ENCODE measurements at regions not wholly inside any gene's neighbourhood (a gene's known extent, or its start where the extent isn't known, plus 50 kb on each side); places are given as distances from the start of the nearest gene placed in this dataset.

- intact Hi-C loops (cut with micrococcal nuclease), result loop anchor here in 1 of 2 donors (10.0 kb wide), 1 partner anchor 690 kb away; no protein-coding TSS in a partner anchor
These were observed 81.2 kb upstream of the GZMB start for GRCh38 chr14:24715239-24715638.

DNA sequence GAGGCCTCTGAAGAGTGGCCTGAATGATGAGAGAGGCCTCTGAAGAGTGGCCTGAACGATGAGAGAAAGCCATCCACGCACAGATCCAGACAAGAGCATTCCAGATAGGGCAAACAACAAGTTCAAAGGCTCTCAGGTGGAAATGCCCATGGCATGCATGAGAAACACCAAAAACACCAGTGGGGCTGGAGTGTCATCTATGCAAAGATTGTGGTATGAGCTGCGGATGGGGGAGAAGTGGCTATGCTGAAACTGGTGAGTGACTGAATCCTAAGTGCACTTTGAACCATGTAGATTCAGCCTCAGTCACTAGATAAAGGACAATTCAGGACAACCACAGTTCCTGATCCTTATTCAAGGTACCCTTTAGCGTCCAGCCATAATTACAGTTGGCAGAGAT is 79.4 kb upstream of the GZMB start:
- CTCF ChIA-PET, result interaction anchor here (1.9 kb wide), 1 partner anchor 9 kb away, joined by 4 read pairs; no protein-coding TSS in a partner anchor

More at GRCh38 chr14:24715239-24715638, 81.2 kb upstream of the GZMB start:
- H3K4me1 Mint-ChIP-seq, result peaks cover 0 to 4% (median 0%) of the 10 kb centered on the region in 7 donors
- H3K27me3 Mint-ChIP-seq, result peaks cover 17 to 37% (median 23%) of the 10 kb centered on the region in 5 donors
- no peaks in the 10 kb centered on the region for H3K27me3 ChIP-seq (ENCODE audit: control insufficient read depth in 2 of 2, insufficient read depth in 2 of 2, low read length in 2 of 2)
- peak overlapping the region in 1 of 9 donors; percentile 71 for H3K27ac Mint-ChIP-seq
- no peaks in the 10 kb centered on the region for H3K4me1 ChIP-seq (ENCODE audit: control insufficient read depth in 2 of 2, insufficient read depth in 2 of 2, low read length in 2 of 2)
- no peak for DNase-seq
- CTCF ChIA-PET, result interaction anchor here (1.0 to 1.7 kb wide), 2 partner anchors 9 to 25 kb away, joined by 3 read pairs; no protein-coding TSS in a partner anchor
- H3K9me3 Mint-ChIP-seq, result no peaks in the 10 kb centered on the region
- no peak overlapping the region for H3K4me3 Mint-ChIP-seq
- no peaks in the 10 kb centered on the region for H3K36me3 Mint-ChIP-seq
- POLR2A ChIA-PET, result no interaction called here
- H3K27ac ChIP-seq (ENCODE audit: low read depth, low read length), result no peak overlapping the region
- no peak for ATAC-seq
- no peak overlapping the region for H3K4me3 ChIP-seq (ENCODE audit: low read length)
- H3K9me3 ChIP-seq (ENCODE audit: control insufficient read depth in 2 of 3, low read length in 3 of 3), result no peaks in the 10 kb centered on the region
- H3K36me3 ChIP-seq (ENCODE audit: control insufficient read depth in 2 of 3, insufficient read depth in 3 of 3, low read length in 3 of 3), result no peaks in the 10 kb centered on the region

DNA sequence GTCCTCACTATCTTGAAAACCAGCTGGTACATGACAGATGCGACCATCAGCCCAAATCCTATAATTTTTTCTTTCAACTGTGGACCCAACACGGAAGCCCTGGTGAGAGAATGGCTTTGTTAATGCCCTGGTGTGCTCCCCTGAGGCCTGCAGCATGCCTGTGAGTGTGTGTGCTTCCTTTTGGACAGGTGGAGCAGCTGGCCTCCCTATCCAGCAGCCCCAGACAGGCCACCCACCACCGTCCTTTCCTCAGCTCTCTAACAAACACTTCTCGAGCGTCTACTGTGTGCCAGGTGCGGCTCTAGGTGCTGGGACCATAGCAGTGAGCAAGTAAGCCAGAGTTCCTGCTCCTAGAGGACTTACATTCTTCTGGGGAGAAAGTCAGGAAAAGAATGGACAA is 78.9 kb upstream of the GZMB start:
- DNase-seq (no peak), ATAC-seq (no peak)
- Histone ChIP-seq H3K36me3 (ENCODE audit: control insufficient read depth in 2 of 3, insufficient read depth in 3 of 3, low read length in 3 of 3) (no peaks in the 10 kb centered on the region), H3K27ac (ENCODE audit: low read depth, low read length) (no peak overlapping the region), H3K9me3 (ENCODE audit: control insufficient read depth in 2 of 3, low read length in 3 of 3) (no peaks in the 10 kb centered on the region), H3K4me3 (ENCODE audit: low read length) (no peak overlapping the region), H3K4me1 (ENCODE audit: control insufficient read depth in 2 of 2, insufficient read depth in 2 of 2, low read length in 2 of 2) (no peaks in the 10 kb centered on the region), H3K27me3 (ENCODE audit: control insufficient read depth in 2 of 2, insufficient read depth in 2 of 2, low read length in 2 of 2) (no peaks in the 10 kb centered on the region)
- ChIA-PET CTCF (interaction anchor here (1.9 kb wide), 1 partner anchor 9 kb away, joined by 4 read pairs; no protein-coding TSS in a partner anchor), POLR2A (no interaction called here)
- no peak overlapping the region for H3K27ac Mint-ChIP-seq
- no peaks in the 10 kb centered on the region for H3K9me3 Mint-ChIP-seq
- H3K36me3 Mint-ChIP-seq, result no peaks in the 10 kb centered on the region
- peaks cover 0 to 4% (median 0%) of the 10 kb centered on the region in 7 donors for H3K4me1 Mint-ChIP-seq
- intact Hi-C loops (cut with micrococcal nuclease), result loop anchor here (5.0 to 10.0 kb wide), 2 partner anchors 439 to 692 kb away; no protein-coding TSS in a partner anchor
- peaks cover 13 to 24% (median 22%) of the 10 kb centered on the region in 5 donors for H3K27me3 Mint-ChIP-seq
- no peak overlapping the region for H3K4me3 Mint-ChIP-seq

More for the DNA sequence above, 79.4 kb upstream of the GZMB start:
- Mint-ChIP-seq H3K27ac (no peak overlapping the region), H3K27me3 (peaks cover 14 to 25% (median 23%) of the 10 kb centered on the region in 5 donors), H3K9me3 (no peaks in the 10 kb centered on the region), H3K4me1 (peaks cover 0 to 4% (median 0%) of the 10 kb centered on the region in 7 donors), H3K36me3 (no peaks in the 10 kb centered on the region), H3K4me3 (no peak overlapping the region)
- Histone ChIP-seq H3K4me1 (ENCODE audit: control insufficient read depth in 2 of 2, insufficient read depth in 2 of 2, low read length in 2 of 2) (no peaks in the 10 kb centered on the region), H3K36me3 (ENCODE audit: control insufficient read depth in 2 of 3, insufficient read depth in 3 of 3, low read length in 3 of 3) (no peaks in the 10 kb centered on the region), H3K9me3 (ENCODE audit: control insufficient read depth in 2 of 3, low read length in 3 of 3) (no peaks in the 10 kb centered on the region), H3K4me3 (ENCODE audit: low read length) (no peak overlapping the region), H3K27ac (ENCODE audit: low read depth, low read length) (no peak overlapping the region), H3K27me3 (ENCODE audit: control insufficient read depth in 2 of 2, insufficient read depth in 2 of 2, low read length in 2 of 2) (no peaks in the 10 kb centered on the region)
- ATAC-seq (no peak), DNase-seq (no peak)
- intact Hi-C loops (cut with micrococcal nuclease), result loop anchor here (5.0 to 10.0 kb wide), 2 partner anchors 439 to 691 kb away; no protein-coding TSS in a partner anchor
- POLR2A ChIA-PET, result no interaction called here

DNA sequence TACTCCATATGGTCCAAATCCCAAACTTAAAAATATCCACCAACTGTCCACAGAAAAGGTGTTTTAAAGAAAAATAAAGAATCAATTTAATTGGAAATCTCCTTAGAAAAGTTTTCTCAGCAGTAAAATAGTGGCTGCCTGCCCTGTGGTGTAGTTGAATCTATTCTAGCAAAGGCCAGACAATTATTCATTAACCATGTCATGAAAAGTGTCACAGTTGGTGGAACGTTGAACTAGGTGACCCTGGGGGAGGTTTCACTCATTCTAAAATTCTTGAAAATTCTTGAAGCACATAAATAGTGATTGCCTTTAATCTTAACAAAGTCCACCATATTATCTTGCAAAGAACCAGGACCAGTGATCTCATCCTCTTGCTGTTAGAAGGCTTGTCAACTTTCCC is 78.4 kb upstream of the GZMB start:
- no peak for DNase-seq
- CTCF ChIA-PET, result interaction anchor here (1.2 to 1.9 kb wide), 3 partner anchors 10 to 108 kb away, joined by 3 to 4 read pairs (median 3); no protein-coding TSS in a partner anchor
- H3K27ac ChIP-seq (ENCODE audit: low read depth, low read length), result no peak overlapping the region
- H3K4me3 Mint-ChIP-seq, result no peak overlapping the region
- no peaks in the 10 kb centered on the region for H3K9me3 ChIP-seq (ENCODE audit: control insufficient read depth in 2 of 3, low read length in 3 of 3)
- no peaks in the 10 kb centered on the region for H3K27me3 ChIP-seq (ENCODE audit: control insufficient read depth in 2 of 2, insufficient read depth in 2 of 2, low read length in 2 of 2)
- peaks cover 13 to 24% (median 22%) of the 10 kb centered on the region in 5 donors for H3K27me3 Mint-ChIP-seq
- intact Hi-C loops (cut with micrococcal nuclease), result loop anchor here (5.0 to 10.0 kb wide), 2 partner anchors 440 to 692 kb away; no protein-coding TSS in a partner anchor
- no peak for ATAC-seq
- H3K4me1 ChIP-seq (ENCODE audit: control insufficient read depth in 2 of 2, insufficient read depth in 2 of 2, low read length in 2 of 2), result no peaks in the 10 kb centered on the region
- H3K4me1 Mint-ChIP-seq, result peaks cover 0 to 4% (median 0%) of the 10 kb centered on the region in 7 donors
- POLR2A ChIA-PET, result no interaction called here
- H3K9me3 Mint-ChIP-seq, result peaks cover 0 to 1% (median 0%) of the 10 kb centered on the region in 11 donors
- no peaks in the 10 kb centered on the region for H3K36me3 ChIP-seq (ENCODE audit: control insufficient read depth in 2 of 3, insufficient read depth in 3 of 3, low read length in 3 of 3)
- H3K27ac Mint-ChIP-seq, result no peak overlapping the region
- H3K4me3 ChIP-seq (ENCODE audit: low read length), result no peak overlapping the region
- no peaks in the 10 kb centered on the region for H3K36me3 Mint-ChIP-seq

- CTCF ChIA-PET, result interaction anchor here (0.6 to 1.3 kb wide), 6 partner anchors 29 to 422 kb away, joined by 3 to 4 read pairs (median 3); no protein-coding TSS in a partner anchor
- Mint-ChIP-seq H3K36me3 (no peaks in the 10 kb centered on the region), H3K27ac (no peak overlapping the region), H3K4me1 (peaks cover 0 to 4% (median 0%) of the 10 kb centered on the region in 7 donors), H3K27me3 (peaks cover 3 to 18% (median 9%) of the 10 kb centered on the region in 5 donors), H3K9me3 (peaks cover 0 to 1% (median 0%) of the 10 kb centered on the region in 11 donors), H3K4me3 (no peak overlapping the region)
- no peaks in the 10 kb centered on the region for H3K4me1 ChIP-seq (ENCODE audit: control insufficient read depth in 2 of 2, insufficient read depth in 2 of 2, low read length in 2 of 2)
- H3K4me3 ChIP-seq (ENCODE audit: low read length), result no peak overlapping the region
- no peak overlapping the region for H3K27ac ChIP-seq (ENCODE audit: low read depth, low read length)
- H3K9me3 ChIP-seq (ENCODE audit: control insufficient read depth in 2 of 3, low read length in 3 of 3), result no peaks in the 10 kb centered on the region
- ATAC-seq, result peak; percentile 80
- POLR2A ChIA-PET, result no interaction called here
- intact Hi-C loops (cut with micrococcal nuclease), result loop anchor here (1.0 to 10.0 kb wide), 5 partner anchors 31 to 694 kb away; no protein-coding TSS in a partner anchor
- DNase-seq, result peak in 7 of 9 donors; percentile 16 to 48 (median 40)
- no peaks in the 10 kb centered on the region for H3K36me3 ChIP-seq (ENCODE audit: control insufficient read depth in 2 of 3, insufficient read depth in 3 of 3, low read length in 3 of 3)
- H3K27me3 ChIP-seq (ENCODE audit: control insufficient read depth in 2 of 2, insufficient read depth in 2 of 2, low read length in 2 of 2), result no peaks in the 10 kb centered on the region
These were observed 76.6 kb upstream of the GZMB start for GRCh38 chr14:24710403-24711112.

- Mint-ChIP-seq H3K27me3 (peaks cover 0 to 6% (median 0%) of the 10 kb centered on the region in 5 donors), H3K27ac (no peak overlapping the region), H3K36me3 (no peaks in the 10 kb centered on the region), H3K9me3 (peaks cover 0 to 1% (median 0%) of the 10 kb centered on the region in 11 donors), H3K4me3 (no peak overlapping the region), H3K4me1 (peaks cover 0 to 4% (median 0%) of the 10 kb centered on the region in 7 donors)
- Histone ChIP-seq H3K4me3 (ENCODE audit: low read length) (no peak overlapping the region), H3K27me3 (ENCODE audit: control insufficient read depth in 2 of 2, insufficient read depth in 2 of 2, low read length in 2 of 2) (no peaks in the 10 kb centered on the region), H3K27ac (ENCODE audit: low read depth, low read length) (no peak overlapping the region), H3K4me1 (ENCODE audit: control insufficient read depth in 2 of 2, insufficient read depth in 2 of 2, low read length in 2 of 2) (no peaks in the 10 kb centered on the region), H3K9me3 (ENCODE audit: control insufficient read depth in 2 of 3, low read length in 3 of 3) (no peaks in the 10 kb centered on the region), H3K36me3 (ENCODE audit: control insufficient read depth in 2 of 3, insufficient read depth in 3 of 3, low read length in 3 of 3) (no peaks in the 10 kb centered on the region)
- DNase-seq (no peak), ATAC-seq (no peak)
- ChIA-PET POLR2A (no interaction called here), CTCF (no interaction called here)
- intact Hi-C loops (cut with micrococcal nuclease), result no loop called here
These were observed 74.7 kb upstream of the GZMB start for GRCh38 chr14:24708684-24709083.

Measured in naive thymus-derived CD4-positive, alpha-beta T cell (primary cell).